Limb (tissue), 2 donors: ENCODE measurements at regions not wholly inside any gene's neighbourhood (a gene's known extent, or its start where the extent isn't known, plus 50 kb on each side); places are given as distances from the start of the nearest gene placed in this dataset.
A peak's percentile ranks its signal among the peaks of the same experiment; 100 is the strongest.

Source experiments
- DNase-seq, 2 donors: peaks; one replicate each; pipeline ENCODE4 v3.0.0-alpha.2; 2016; ENCODE audit errors: extremely low spot score in 2 of 2

DNA sequence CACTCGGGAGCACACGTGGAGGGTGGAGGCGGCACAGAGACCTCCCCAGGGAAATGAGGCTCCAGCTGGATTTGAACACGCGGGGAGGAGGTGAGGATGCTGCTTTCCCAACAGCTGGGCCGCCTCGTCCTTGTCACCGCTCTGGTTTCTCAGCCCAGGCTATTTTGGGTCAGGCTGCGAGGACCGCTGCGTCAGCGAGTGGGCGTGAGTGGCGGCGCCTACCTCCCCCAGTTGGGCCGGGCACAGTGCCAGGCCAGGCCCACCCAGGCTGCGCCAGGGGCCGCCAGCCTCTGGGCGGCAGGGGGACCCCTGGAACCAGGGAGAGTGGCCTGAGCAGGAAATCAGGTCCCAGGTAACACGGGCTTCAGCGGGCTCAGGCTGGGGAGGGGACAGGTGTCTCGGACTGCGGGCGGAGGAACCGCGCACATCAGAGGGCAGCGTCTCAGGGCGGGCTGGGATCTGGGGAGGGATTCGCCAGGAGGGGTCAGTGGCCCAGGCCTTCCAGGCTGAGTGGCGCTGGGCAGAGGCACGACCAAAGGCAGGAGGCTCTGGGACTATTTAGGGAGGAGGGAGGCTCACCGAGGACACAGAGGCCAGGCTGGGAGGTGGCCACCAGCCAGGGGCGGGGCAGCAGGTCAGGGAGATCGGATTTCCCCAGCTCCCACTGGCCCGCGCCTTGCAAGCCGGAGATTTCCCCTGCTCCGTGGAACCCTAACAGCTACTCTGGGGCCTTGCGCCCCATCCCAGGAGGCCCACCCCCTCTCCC lies 125.2 kb upstream of the RET start:
- DNase-seq: peak in 1 of 2 donors; percentile 68

DNA sequence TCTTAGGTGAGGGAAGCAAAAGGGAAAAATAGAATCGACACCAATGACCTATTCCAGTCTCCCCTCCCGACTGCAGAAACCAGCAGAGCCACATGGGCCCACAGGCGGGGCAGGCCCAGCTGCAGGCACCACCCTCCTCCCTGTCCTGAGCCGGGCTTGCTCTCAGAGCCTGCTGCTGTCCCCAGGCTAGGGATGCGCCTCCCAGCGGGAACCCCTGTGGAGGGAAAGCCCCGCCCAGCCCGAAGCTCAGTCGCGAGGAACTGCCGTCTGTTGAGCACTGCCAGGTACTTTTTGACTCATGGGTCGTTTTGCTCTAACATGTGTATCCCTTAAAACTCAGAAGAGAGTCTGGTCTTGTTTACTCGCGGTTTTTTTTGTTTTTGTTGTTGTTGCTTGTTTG lies 124.5 kb upstream of the RET start:
- peak in 1 of 2 donors; percentile 49 for DNase-seq

DNA sequence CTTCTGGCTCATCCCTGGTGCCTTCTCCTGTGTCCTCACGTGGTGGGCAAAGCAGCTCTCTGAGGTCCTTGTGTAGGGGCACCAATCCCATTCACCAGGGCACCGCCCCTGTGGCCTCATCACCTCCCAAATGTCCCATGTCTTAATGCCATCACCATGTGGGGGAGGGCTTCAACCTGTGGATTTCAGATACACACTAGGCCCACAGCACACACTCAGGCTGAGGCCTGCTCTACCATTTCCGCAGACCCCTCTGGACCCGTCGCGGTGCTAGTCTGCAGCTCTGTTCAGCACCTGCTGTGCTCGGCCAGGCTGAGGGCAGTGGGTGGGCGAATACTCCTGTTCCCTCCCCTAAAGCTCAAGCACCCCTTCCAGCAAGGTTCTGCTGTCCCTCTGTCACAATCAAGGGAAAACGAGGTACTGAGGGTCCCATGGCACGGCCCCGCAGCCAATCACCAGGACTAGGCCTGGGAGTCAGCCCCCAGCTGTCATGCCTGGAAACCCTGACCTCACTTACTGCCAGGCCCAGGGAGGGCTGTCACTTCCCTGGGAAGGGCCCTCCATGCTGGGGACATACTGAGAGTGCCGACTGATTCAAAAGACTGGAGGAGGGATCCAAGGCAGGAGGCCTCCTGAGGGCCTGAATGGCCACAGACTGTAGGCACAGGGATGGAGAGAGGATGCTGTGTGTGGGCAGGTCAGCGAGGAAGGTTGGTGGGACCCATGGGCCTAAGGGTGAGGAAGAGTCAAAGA lies 123.8 kb upstream of the RET start:
- no peak for DNase-seq

DNA sequence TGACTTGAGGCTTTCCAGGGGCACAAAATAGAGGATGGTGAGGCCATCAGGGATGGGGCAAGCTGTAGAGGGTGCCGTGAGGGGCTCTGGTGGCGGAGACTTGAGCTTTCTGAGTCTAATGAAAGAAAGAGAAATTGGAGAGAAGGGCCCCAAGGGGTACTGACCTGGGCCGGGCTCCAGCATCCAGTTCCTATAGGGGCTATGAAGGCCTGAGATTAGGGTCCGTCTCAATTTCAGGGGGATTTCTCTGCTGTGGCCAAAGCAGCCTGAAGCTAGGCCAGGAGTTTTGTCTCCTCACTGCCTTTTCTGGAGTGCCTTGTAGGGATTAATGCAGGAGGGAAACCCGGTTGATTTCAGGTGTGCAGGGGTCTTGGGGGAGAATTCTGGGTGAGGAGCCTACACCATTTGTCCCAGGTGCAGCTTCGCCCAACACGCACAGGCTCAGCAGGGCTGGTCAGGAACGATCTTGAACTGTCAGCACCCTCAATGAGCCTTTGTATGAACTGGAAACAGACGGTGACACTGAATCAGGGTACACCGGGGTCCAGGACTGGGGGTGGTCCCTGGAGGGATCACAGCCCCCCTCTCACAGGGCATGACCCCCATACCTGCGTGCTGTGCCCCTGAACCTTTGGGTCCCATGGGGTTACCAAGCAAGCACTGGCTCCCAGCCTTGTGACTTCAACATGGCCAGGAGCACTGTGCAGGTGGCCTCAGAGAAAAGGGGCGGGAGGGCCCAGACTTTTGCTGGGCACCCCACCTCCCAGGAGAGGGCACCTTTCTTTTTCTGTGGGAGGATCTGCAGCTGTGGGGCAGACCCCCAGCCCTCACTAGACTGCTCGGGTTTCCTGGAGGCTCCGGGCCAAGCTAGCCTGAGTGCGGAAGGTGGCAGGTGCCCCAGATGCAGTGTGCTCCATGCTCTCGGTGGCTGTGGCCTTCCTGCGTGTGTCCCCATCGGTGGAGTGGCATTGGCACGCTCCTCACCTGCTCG lies 122.9 kb upstream of the RET start:
- DNase-seq: peak in 1 of 2 donors; percentile 23

DNA sequence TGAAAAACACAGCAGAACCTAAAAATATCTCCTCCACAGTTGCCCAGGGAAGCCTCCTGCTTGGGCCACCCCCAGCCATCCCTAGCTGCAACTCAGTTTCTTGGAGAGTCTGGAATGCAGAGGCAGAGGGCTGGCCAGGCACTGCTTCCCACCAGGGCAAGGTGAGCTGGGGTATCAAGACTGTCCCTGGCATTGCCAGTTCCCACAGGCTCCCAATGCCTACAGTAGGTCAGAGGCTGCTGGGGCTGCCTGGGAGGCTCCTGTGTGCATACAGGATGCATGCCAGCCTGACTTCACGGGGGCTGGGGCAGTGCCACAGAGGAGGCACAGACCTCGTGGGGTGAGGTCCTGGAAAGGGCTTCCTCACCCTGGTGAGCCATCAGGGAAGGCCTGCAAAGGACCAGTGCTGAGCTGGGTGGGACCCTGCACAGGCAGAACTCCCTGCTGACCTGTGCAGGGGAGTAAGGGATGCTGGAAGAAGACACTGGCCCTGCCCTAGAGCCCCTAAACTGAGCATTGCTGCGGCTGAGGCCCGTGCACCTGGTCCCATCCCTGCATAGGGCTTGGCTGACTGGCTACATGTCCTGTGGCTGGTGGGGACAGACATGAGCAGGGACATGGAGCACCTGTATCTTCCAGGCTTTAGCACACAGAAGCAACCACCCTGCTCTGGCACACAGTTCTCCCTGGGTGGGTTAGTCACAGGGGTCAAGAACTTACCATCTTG lies 121.9 kb upstream of the RET start:
- no peak for DNase-seq

DNA sequence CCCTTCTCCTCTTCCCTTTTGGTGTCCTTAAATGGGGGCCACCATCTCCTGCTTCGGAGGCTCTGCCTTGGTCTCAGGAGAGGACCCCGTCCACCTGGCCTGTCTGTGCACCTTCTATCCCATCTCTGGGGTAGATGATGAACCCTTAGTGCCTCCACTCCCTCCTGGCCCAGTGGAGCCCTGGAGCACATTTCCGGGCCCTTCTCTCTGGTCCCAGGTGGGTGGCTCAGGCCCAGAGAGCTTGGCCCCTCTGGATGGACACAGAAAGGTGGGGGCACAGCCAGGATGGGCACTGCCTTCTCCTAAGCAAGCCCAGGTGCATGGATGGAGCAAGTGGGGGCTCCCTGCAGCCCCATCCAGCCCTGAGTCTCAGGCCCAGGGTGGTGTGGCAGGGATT lies 121.4 kb upstream of the RET start:
- DNase-seq: no peak

DNA sequence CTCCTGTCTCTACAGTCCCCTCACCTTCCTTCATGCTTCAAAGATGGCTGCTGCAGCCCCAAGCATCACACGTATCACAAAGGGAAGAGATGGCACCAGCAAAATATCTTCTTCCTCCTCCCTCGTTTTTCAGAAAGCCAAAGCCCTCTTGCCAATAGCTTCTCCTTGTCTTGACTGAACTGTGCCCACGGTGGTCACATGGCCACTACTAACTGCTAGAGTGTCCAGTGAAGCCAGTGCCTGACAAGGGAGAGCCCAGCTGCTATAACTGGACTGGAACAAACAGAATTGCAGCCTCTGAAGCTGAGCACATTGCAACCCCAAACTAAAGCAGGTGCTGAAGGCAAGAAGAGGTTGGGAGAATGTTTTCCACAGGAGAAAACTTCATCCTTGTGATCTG lies 120.8 kb upstream of the RET start:
- DNase-seq: no peak

GRCh38 chr10:42958142-42958868 lies 118.6 kb upstream of the RET start:
- no peak for DNase-seq

DNA sequence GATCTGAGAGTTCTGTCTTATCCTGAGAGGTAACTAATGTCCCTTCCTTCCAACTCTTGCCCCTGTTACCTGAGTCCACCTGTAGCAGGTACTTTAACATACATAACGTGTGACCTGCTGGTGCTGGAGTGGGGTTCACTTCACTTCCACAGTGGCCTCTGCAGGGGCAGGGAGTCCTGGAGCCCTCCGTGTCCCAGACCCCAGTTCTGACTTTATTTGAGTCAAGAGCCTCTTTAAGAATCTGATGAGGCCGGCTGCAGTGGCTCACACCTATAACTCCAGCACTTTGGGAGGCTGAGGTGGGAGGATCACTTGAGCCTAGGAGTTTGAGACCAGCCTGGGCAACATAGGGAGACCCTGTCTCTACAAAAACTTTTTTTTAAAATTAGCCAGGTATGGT lies 117.0 kb upstream of the RET start:
- DNase-seq: no peak

- peak in 1 of 2 donors; percentile 26 for DNase-seq
Measured at GRCh38 chr10:42960491-42960990, 116.3 kb upstream of the RET start.

- DNase-seq: peak in 1 of 2 donors; percentile 37
Measured at GRCh38 chr10:42960991-42961795, 115.7 kb upstream of the RET start.

DNA sequence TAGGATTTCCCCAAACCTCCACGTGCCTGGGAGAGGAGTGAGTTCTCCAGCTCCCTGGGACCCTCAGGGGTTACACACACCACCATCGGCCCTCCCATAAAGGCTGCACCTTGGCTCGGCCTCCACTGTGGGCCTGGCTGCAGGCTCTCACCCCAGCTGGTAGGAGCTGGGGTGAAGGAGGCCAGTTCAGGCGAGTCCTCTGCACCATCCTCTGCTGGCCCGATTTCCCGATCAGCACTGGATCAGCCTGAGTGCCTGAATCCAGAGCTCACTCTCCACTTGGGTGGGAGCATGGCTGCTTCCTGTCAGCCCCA lies 115.1 kb upstream of the RET start:
- DNase-seq: no peak

GRCh38 chr10:42962110-42962901 lies 114.6 kb upstream of the RET start:
- DNase-seq: peak in 1 of 2 donors; percentile 44

GRCh38 chr10:42962902-42963231 lies 114.0 kb upstream of the RET start:
- DNase-seq: peak in 1 of 2 donors; percentile 19

DNA sequence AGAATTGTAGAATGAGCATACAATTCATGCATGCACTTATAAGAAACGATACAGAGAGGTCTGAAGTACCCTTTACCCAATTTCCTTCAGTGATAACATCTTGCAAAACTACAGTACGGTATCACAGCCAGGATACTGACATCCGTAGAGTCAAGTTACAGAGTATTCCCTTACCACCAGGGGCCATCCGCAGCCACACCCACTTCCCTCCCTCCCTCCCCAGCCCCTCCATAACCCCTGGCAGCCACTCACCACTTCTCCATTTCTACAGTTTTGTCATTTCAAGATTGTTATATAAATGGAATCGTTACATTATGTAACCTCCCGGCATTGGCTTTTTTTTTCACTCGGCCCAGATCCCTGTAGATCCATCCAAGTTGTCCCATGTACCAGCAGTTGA lies 113.6 kb upstream of the RET start:
- DNase-seq: no peak

GRCh38 chr10:42969147-42969546 lies 107.7 kb upstream of the RET start:
- DNase-seq: no peak

- DNase-seq: no peak
Measured at GRCh38 chr10:42969909-42970308, 107.0 kb upstream of the RET start.

DNA sequence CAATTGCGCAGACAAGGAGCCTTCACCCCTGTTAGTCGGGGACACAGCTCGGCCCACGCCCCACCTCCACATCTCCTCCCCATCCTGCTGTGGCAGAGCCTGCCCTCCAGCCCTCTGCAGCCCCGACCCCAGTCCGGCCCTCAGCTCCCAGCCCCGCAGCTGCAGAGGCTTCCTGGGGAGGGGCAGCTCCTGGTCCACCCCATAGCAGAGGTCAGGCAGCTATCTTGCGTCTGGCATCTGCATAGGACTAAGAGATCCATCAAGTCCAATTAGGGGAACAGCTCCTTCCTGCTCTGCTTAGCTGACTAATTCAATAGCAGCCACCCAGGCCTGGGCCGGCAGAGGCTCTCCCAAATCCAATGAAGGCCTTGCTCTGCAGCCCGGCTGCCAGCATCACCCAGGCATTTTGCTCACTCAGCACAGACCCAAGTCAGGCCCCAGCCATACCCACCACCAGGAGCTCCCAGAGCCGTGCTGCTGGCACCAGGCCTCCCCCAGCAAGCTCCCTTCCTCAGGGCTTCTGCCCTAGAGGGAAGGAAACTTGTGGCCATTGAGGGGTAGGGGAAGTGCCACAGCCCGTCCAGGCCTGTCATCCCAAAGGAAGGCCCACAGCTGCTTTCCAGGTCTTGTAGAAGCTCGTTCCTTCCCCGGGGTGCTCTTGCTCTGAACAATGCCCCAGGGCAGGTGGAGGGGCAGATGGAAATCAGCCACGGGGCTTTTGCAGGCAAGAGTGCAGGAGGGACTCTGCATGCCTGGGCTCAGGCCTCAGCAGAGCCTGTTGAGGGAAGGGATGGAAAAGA lies 106.2 kb upstream of the RET start:
- DNase-seq: peak in 1 of 2 donors; percentile 21
